ENCODE measurements at regions not wholly inside any gene's neighbourhood (a gene's known extent, or its start where the extent isn't known, plus 50 kb on each side); places are given as distances from the start of the nearest gene placed in this dataset.

DNA sequence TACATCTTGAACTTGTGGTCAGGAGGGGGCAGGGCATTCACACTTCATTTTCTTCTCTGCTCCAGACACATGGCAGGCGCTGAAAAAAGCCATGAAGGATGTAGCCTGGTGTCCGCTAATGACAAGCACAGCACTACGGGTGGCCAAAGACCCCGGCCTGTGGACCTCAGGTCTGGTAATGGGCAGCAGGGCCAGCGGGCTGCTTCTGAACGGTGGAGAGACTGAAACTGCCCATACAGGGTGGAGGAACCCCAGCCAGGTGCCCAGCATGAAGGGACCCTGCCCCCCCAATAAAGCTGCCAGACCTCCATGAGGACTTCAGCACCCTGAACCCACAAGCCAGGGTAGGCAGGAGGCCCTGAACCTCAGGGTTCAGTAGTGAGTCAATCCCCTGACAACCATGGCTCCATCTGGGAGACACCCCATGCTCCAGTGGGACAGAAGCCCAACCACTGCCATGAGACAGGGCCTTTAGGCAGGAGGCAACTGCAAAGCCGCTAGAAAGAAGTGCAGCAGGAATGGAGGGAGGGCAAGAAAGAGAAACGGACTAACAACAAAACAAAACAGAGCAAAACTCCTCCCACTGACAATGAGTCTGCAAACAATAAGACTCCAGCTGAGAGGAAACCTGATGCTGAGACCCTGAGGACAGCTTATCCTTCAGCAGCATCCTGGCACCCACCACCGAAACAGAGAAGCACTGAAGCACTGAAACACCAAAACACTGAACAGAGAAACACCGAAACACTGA lies 140.2 kb upstream of the PPP2R2D start:
- no peak for DNase-seq

DNA sequence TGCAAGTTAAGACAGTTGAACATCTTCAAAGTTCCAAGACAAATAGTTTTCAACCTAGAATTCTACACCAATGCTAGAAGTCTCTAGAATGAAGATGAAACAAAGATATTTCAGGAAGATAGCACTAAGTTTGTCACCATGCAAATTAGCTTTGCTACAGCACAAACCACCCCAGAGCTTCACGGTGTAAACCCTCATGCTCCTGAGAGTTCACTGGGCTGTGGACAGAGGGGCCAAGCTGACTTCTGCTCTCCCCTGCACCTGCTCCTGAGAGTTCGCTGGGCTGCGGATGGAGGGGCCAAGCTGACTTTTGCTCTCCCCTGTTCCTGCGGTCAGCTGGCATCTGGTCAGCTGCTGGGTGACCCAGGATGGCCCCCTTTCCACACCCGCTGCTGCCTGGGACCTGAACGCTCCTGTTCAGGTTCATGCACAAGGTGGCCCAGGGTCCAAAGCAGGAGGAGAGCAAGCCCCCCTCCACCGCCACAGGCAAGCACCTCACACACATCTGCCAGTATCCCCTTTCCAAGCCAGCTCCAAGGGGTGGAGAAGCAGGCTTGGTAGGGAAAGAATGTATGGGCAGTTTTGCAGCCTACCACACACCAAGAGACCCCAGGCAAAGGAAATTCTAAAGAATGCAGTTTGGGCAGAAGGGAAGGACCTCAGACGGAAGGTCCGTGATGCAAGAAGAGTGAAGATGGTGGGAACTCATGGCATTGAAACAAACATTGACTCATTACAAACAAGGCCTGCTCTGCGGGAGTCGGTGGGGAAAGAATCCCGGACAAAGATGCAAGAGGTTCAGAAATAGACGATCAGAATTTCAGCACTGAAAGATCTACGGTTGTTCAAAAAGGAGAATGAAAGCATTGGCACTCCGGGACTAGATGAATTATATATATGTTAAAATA lies 137.8 kb upstream of the PPP2R2D start:
- DNase-seq: no peak

DNA sequence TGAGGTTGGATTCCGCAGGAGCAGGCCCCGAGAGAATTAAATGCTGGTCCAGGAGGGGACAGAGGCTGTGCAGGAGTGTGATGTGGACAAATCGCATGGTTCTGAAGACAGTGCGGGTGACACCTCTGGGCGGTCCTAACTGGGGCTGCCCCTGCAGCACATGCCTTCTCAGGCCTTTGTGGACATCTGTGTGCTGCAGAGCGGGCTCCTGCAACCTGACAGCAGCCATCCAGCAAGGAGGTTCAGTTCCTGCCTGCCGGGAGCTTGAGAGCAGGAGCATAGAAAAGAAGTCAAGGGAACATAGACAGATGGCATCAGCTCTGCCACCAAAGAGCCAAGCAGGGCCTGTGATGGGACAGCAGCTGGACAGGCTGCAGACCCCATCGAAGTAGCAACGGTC lies 135.9 kb upstream of the PPP2R2D start:
- DNase-seq: no peak

DNA sequence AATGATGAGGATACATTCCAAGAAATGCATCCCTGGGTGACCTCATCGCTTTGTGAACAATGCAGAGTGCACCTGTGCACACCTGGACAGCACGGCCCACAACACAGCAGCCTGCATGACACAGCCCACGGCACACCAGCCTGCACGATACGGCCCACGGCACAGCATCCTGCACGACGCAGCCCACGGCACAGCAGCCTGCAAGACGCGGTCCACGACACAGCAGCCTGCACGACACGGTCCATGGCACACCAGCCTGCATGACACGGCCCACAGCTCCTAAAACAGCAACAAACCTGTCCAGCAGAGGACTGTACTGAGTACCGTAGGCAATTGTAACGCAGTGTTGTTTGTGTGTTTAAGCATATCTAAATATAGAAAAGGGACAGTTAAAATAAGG lies 134.7 kb upstream of the PPP2R2D start:
- no peak for DNase-seq

DNA sequence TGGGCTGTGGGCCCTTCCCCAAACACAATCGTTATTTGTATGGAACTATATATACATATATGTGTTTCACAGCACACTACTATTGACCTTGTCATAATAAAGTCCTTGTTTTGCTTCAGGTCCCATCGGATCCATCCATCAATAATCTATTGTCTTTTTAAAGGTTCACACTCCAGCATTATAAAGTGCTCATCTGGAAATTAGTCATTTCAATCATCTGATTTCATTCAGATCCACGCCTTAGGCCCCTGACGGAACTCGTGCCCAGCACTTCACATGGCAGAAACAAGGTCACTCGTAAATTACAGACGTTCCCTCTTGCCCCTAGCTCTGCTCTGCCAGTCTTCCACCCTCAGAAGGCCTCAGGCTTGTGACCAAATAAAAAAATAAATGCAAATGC lies 133.1 kb upstream of the PPP2R2D start:
- no peak for DNase-seq

DNA sequence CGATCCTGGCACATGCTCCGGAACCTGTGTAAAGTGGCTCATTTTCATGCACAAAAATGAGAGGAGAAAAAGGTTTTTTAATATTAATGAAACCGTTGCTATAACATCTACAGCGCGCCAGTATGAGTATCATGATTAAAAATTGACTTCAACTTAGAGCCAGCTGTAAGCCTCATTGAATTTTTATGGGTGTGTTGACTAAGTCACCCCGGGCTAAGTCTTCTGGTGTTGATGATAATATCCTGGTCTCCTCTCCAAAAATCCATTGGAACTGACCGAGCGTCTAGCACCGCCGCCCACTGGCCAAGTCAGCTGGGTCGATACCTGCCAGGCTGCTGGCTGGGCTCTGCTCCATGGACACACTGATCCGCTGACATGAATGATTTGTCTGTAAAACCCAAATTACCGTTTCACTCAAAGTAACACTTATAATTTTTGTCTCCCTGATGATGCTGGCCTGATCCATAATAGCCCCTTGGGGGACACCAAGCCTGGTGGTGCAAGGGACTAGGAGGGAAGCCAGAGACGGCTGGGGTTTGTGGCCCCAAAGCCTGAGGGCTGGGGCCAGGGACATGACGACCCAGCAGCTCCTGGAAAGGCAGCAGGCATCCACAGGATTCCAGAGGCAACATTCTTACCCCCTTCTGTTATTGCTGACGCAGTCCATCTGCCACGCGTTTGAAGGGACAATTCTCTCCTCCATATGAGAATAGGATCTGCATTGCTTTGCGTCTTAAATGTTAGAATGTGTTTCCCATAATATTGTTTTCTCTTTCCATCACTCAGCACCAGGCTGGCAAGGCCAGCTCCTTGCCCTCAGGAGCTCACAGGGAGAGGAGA lies 131.0 kb upstream of the PPP2R2D start:
- no peak for DNase-seq

DNA sequence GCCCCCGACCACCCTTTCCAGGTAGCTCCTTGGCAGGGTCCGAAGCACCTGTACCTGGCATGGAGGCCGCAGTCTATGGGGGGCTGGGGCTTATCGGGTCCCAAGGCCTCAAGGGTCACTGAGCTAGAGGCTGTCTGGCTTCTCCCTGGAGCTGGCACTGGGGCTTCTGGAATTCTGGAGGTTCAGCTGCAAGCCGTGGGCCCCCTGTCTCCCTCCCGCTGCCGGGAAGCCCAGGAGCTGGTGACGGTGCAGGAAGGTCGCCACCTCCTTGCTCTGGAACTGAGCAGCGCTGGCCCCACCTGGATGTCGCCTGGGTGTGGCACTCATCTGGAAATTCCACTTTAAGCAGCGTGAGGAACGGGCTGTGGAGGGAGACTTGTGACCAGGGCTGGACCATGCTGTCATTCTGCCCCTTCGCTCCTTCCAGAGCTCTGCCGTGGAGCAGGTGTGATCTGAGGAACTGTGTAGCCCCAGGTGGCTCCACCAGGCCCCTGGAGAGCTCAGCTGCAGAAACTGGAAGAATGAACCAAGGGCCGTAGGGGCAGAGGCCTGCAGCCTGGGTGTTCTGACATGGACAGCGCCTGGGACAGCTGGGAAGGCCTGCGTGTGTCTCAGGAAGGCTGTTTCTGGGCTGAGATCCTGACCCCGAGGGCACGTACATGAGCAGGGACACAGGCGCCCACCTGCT lies 129.7 kb upstream of the PPP2R2D start:
- DNase-seq: no peak

DNA sequence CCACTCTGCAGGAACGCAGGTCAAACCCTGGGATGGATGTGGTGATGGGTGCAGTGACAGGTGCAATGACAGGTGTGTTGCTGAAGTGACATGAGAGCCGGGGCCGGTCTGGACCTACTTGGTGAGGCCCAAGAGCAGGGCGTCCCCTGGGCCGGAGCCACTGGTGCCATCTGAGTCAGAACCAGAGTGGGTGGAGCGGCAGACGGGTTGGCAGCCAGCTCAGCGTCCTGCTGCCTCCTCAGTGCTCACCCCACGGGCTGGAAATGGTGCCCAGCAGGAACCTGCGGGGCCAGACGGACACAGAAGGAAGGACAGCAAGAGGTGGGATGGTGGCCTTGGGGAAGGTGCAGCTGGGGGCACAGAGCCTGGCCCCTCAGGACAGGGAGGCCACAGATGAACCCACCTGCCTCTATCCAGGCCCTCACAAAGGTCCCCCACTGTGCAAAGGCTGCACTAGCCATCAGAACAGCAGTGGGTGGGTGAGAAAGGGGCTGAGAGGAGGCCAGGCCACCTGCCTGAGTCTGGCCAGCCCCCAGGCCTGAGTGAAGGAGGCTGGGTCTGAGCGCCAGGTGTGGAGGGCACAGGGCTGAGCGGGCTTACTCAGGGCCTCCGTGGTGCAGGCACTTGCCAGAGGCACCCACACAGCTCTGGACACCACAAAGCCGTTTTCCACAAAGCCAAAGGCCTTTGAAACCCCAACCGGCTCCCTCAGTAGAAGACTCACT lies 129.0 kb upstream of the PPP2R2D start:
- DNase-seq: no peak

DNA sequence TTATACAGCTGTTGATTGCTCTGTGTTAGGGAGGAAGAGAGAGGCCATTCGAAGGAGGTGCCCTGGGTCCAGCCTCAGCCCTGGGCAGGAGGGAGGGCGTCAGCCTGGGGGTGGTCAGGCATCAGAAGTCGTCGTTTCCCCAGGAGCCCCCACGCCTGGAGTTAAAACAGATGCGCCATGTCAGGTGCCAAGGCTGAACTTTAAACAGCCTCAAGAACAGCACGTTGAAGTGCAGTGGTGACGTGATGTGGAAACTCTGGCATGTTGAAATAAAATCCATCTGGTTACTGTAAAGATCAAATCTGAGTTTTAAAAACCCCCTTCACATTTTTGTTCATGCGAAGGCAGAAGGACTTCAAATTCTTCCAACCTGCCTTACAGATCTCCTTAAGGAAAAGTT lies 128.4 kb upstream of the PPP2R2D start:
- DNase-seq: no peak

DNA sequence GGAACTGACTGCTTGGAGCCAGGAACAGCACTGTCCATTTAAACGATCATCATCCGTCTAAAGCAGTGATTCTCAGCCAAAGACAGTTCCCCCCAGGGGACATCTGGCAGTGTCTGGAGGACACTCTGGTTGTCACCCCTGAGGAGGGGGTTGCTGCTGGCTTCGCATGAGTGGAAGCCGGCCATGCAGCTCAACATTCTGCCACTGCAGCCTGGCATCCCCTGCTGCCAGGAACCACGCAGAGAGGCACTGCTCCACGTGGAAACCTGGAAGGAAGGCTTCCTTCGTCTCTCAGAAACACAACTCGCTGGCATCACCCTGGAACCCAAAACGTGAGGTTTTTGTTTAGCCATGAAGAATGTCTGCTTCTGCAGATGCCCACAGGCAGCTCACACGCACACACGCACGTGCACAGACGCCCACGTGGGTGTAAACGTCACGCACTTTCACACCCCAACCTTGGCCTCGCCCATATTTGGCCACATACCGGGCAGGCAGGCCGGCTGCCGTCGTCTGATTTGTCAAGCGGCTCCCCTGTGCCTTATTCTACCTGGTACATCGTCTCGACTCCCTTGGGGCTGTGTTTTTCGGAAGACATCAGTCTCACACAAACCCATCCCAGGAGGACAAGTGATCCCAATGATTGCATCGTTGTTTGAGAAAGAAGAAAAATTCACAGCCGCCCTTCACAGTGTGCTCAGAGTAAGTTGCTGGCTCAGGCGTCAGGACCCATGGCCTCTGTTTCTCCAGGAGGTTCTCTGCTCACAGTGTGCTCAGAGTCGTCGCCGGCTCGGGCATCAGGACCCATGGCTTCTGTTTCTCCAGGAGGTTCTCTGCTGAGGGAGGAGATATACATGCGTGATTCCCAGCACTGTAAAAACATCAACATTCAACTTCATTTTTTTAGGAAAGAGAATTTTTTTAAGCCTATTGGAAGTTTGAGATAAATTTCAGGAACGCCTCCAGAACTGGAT lies 127.2 kb upstream of the PPP2R2D start:
- no peak for DNase-seq

DNA sequence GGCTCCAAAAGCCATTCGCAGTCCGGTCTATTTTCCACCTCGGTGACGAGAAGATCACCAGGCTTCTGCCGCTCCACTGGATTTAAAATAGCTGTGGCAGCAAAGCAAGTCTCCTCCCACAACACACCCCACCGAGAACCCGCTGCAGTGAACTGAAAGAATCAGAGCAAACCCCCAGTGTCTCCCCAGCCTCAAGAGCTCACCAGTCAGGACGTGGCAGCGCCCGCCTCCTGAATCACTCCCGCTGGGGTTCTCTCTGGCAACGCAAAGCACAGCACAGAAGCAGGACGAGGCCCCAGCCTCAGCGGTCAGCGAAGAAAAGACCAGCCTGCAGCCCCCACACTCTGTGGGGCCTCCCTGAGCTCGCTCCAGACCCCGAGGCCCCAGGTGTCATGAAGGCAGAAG lies 126.1 kb upstream of the PPP2R2D start:
- no peak for DNase-seq

DNA sequence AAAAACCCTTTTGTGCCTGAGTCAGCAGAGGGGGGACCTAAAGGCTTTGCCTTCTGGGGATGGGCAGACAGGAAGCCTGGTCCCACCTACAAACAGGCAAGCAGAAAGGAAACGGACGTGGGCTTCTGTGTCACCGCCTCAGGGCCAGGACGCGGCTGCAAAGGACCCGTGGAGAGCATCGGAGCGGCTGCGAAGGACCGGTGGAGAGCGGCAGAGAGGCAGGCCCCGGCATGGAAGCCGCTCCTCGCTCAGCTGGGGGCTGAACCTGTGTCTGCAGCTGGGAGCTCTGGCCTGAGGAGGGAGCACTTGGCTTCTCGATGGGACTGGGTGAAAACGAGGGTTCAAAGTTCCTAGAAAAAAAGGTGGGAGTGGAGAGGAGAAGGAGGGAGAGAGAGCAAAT lies 125.4 kb upstream of the PPP2R2D start:
- no peak for DNase-seq

DNA sequence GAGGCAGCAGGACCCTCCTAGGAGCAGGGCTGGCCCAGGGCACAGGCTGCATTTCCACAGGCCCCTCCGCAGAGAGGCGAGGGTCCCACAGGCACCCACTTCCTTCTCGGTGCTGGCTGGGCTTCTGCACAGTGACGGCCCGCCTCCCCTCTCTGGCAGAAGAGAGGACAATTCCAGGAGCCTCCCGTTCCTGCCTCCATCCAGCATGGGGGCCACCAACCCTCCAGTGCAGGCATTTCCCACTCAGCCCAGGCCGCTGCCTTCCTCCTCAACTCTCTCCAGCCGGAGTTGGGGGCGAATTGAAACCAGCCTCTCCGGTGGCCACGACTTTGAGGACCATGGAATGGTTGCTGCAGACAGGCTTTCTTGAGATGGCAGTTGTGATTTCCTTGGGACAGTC lies 125.0 kb upstream of the PPP2R2D start:
- no peak for DNase-seq

DNA sequence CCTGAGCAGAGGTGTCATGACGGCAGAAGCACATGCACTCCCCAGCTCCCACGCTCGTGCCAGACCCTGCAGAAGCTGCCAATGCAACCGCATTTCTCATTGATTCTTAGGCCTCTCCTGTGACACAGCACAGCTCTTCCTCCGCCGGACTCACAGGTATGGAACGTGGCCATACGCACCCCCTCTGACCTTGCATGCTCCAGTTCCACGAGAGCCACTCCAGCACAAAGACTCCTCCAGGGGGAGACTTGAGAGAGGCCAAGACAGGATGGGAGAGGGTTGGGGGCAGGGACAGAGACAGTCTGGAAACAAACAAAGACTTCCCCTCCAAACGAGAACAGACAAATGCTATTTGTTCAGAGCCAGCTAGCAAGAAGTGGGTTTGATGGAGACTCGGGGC lies 124.3 kb upstream of the PPP2R2D start:
- DNase-seq: no peak

DNA sequence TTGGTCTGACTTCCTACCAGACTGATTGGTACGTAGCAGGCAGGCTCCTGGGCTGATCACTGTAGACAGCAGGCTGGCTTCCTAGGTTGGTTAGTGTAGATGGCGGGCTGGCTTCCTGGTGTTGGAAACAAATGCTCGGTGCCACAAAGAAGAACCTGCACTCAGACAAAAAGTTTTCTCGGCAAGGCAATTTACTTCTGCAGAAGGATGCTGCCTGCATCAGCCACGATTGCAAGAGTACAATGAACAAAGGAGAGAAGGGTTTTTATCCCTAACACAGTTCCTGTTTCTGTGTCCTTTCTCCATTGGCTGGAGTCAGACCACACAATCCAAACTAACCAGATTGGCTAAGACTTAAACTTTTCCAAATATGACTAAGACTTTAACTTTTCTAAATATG lies 123.6 kb upstream of the PPP2R2D start:
- no peak for DNase-seq

DNA sequence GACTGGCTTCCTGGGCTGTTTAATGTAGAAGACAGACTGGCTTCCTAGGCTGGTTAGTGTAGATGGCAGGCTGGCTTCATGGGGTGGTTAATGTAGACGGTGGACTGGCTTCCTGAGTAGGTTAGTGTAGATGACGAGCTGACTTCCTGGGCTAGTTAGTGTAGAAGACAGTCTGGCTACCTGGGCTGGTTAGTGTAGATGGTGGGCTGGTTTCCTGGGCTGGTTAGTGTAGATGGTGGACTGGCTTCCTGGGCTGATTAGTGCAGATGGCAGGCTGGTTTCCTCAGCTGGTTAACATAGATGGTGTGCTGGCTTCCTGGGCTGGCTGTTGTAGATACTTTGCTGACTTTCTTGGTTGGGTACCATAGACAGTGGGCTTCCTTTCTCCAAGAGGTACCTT lies 122.9 kb upstream of the PPP2R2D start:
- DNase-seq: no peak

DNA sequence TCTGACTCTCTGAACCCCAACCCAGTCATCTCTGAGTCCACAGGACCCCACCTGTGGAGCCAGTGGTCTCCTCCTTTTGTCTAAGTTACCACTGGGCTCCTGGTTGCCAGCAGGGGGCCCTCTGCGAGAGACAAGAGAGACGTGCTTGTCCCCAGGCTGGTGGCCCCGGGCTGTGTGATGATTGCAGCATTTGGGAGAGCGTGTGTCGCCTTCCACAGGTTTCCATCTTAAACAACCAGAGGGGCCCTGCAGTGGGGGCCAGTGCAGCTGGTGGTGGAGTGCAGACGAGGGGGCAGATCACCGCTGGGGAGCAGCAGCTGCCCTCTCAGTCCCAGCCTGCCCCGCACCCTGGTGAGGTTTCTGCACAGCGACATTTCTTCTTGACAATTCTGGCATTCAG lies 122.4 kb upstream of the PPP2R2D start:
- no peak for DNase-seq

DNA sequence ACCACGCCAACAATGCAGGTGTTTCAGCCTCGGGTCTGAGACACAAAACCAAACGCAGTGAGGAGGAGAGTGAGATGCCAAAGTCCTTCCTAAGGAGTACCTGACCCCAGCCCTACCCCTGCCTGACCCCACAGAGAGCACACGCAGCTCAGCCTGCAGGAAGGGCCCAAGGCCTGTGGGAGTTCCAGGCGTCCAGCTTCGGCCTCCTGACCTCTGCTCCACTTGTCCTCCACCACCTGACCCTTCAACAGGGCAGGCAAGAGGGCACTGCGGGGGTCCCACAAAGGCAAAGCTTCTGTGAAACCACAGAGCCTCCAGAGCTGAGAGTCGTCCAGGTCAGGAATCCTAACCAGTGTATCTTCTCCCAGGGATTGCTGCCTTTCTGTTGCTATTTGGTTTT lies 122.0 kb upstream of the PPP2R2D start:
- DNase-seq: no peak

DNA sequence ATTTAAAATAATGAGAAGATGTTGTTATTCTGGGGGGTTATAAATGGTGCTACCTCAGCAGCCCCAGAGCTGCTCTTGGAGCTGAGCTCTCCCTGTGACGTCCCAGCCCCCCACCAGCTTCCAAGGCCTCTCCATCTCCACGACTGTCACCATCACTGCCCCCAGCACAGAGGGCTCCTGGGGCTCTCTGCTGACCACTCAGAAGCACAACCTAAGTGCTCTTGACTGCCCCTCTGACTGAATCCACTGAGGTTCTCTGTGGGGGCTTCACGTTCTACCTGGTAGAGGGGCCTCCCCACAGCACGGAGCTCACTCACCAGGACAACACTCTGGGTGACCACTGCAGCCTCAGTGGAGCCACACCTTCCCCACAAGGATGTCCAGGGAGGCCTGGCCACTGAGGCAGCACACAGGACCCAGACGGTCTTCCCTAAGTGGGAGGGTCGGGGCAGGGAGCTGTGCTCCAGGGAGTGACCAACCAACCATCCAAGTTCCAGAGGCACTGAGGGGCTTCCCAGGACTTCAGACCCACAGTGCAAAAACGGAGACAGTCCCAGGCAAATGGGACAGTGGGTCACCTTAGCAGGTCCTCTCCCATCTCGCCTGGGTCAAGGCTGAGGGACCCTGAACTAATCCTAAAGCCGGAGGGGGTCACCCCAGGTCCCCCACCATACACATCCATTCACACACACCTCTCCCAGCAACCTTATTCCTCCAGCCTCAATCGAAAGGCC lies 121.0 kb upstream of the PPP2R2D start:
- DNase-seq: no peak

DNA sequence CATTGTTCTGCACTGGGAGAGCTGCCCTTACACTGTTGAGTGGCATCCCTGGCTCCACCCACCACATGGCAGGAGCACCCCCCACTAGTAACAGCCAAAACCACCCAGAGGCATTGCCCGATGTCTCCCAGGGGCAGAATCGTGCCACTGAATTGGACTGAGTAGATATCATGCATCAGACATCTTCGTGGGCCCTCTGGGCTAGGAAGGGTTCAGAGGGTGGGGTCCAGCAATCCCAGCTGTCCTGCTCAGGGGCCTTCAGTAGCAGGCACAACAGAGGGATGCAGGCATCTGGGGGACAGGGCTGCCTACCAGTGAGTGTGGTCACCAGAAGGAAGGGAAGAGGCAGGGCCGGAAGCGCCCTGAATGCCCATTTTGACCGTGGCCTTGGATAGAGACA lies 119.7 kb upstream of the PPP2R2D start:
- DNase-seq: no peak
